Erythroblast (primary cell): ENCODE measurements at regions not wholly inside any gene's neighbourhood (a gene's known extent, or its start where the extent isn't known, plus 50 kb on each side); places are given as distances from the start of the nearest gene placed in this dataset.

ENCODE experiments used
- GATA1 ChIP-seq: IDR thresholded peaks from 2 replicates; pipeline ENCODE4 v1.6.1; 2011; ENCODE audit warnings: low read depth, mild to moderate bottlenecking, control low read depth, low read length, moderate library complexity
- POLR2A ChIP-seq: IDR thresholded peaks from 2 replicates; pipeline ENCODE4 v1.6.1; 2011; ENCODE audit warnings: mild to moderate bottlenecking, low read length

DNA sequence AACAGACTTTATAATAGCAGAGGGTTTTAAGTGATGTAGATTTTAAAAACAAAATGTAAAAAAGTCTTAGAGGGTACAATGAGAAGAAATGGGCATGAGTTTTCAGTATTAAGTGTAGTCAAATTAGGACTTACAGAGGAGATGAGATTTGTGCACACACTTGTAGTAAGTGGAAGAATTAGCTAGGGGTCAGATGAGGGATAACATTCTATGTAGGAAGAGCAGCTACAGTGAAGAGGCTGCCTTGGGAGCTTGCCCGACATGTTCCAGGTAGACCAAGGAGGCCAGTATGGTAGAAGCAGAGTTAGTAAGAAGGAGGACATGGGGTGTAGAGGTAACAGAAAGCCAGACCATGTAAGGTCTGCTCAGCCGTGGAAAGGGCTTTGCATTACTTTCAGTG lies 189.2 kb upstream of the DSEL start:
- no peak for TF ChIP-seq POLR2A
- no peak for TF ChIP-seq GATA1
